ENCODE measurements at regions not wholly inside any gene's neighbourhood (a gene's known extent, or its start where the extent isn't known, plus 50 kb on each side); places are given as distances from the start of the nearest gene placed in this dataset.

- DNase-seq = no peak
Observed at GRCh38 chr7:46559194-46559832, 638.2 kb upstream of the IGFBP3 start.

- DNase-seq = no peak
Observed at GRCh38 chr7:46558482-46559193, 637.6 kb upstream of the IGFBP3 start.

- DNase-seq = no peak
Observed at GRCh38 chr7:46557781-46558180, 636.7 kb upstream of the IGFBP3 start.

- DNase-seq = no peak
Observed at GRCh38 chr7:46557295-46557711, 636.2 kb upstream of the IGFBP3 start.

- DNase-seq = no peak
Observed at GRCh38 chr7:46554688-46555422, 633.8 kb upstream of the IGFBP3 start.

- no peak for DNase-seq
Observed at GRCh38 chr7:46551603-46552002, 630.5 kb upstream of the IGFBP3 start.

GRCh38 chr7:46550864-46551263 is 629.8 kb upstream of the IGFBP3 start:
- DNase-seq = no peak

DNA sequence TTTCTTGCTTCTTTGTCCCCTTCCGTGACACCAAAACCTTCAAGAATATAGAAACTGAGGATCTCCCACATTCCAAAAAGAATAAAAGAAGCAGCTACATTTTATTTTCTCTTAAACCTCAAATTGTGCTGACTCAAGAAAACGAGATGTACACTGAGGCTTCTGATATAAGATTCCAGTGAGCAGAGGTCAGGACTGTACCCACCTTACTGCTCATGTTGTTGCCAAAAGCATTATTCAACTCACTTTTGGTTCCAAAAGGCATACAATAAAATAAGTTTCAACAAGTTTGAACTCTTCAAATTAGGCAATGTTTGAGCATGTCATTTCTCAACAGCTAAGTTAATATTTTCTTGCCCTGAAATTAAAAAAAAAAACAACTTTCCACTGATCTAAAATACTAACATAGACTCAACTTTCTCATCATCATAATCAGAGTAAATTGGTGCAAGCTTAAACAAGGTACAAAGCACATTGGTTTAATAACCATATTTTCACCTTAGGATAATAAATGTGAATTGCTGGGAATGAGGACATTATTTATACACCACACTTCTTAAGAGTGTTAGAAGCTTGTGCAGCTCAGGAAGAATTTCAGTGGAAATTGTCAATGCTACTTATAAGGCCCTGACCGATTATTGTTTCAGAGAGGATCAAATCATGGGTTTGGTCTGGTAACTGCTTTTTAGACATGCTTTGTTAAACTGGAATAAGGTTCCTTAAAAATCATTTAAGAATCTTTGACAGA is 629.0 kb upstream of the IGFBP3 start:
- DNase-seq = no peak

GRCh38 chr7:46549347-46549746 is 628.3 kb upstream of the IGFBP3 start:
- DNase-seq = no peak

DNA sequence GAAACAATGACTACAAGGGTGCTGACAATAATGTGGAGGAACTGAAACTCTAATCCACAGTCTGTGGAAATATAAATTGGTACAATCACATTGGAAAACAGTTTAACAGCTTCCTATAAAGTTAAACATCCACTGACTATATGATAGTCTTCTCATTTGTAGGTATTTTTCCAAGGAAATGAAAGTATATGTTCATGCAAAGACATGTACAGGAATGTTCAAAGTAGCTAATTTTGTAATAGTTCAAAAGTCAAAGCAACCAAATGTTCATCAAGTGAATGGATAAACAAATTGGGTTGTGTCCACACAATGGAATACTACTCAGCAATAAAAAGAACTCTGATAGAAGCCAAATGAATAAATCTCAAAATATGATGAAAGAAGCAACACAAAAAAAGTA is 626.0 kb upstream of the IGFBP3 start:
- no peak for DNase-seq

DNA sequence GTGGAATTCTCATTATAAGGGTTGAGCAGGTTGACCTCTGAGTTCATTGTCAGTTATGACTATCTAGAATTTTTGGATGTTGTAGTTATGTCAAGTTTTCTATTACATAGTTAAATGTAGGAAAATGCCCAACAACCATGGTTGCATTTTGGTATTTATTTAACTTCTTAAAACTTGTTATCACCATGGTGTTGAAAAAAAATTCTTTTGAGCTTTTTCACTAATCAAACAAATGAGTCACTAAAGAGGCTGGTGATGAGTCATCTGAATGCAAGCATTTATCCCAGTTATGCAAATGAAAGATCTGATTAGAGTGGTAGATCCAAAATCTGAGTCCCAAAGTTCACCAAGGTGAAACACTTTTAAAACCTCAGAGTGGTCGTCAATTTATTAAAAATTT is 624.7 kb upstream of the IGFBP3 start:
- no peak for DNase-seq

DNA sequence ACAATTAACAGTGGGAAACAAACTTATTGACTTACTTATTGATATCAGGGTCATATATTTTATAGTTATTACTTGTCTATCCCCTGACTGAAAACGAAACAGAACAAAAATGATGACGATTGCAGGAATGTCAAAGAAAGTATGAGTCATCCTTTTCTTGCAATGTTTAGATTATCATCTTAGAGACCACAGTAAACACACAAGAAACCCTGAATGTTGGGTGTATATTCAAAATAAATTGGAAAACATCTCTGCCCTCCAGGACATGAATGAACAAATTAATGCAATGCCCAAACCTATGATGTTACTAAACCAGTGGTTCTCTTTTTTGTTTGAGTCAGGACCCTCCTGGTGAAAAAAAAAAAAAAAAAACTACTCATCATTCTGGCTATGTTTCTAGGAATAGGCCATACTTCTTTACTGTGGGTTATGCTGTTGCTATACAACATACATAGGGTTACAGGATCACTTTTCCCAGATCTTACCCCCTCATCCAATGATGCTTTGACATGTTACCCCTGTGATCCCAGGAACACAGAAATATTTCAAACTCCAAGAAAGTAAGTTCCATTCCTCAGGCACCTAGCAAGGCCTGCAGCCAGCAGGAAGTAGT is 623.4 kb upstream of the IGFBP3 start:
- no peak for DNase-seq

DNA sequence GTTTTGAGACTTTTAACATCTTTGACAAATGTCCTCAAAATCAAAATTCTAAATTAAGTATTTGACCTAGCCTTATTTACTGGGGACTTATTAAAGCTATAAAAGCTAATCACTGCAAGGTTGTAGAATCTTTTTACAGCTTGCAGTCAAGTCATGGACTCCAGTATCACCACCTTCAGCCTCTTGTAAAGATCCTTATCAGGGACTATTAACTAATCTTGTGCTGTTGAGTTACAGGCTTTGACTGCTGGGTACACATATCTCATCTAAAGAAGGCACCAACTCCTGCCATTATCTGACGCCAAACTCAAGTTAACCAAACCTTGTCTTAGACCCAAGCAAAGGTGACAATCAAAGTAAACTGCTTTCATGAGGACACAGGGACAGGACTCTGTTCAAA is 621.0 kb upstream of the IGFBP3 start:
- DNase-seq = no peak

DNA sequence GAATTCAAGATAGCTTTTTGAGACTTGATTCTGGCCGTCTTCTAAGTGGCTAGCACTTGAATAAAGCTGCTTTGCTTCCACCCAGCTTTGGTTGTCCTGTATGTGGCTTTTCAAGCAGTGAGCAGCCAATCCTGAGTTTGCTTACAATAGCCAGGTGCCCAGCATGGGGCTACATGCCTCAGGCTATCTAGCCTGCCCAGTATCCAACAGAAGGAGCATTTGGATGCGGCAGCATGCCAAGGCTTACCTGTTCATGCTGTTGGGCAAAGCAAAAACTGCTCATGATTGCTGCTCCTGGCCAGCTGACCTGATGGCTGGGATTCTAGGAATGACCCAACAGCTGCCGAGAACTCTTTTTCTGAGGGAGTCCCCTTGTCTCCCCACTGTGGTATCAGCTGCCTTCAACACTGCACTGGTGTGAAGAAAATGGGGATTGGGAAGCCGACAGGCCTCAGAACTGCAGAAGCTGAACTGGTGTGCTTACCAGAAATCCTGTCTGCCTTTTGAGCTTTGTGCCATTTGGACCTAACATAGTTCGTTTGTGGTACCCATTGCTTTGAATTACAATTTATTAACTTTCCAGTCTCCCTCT is 618.9 kb upstream of the IGFBP3 start:
- no peak for DNase-seq

DNA sequence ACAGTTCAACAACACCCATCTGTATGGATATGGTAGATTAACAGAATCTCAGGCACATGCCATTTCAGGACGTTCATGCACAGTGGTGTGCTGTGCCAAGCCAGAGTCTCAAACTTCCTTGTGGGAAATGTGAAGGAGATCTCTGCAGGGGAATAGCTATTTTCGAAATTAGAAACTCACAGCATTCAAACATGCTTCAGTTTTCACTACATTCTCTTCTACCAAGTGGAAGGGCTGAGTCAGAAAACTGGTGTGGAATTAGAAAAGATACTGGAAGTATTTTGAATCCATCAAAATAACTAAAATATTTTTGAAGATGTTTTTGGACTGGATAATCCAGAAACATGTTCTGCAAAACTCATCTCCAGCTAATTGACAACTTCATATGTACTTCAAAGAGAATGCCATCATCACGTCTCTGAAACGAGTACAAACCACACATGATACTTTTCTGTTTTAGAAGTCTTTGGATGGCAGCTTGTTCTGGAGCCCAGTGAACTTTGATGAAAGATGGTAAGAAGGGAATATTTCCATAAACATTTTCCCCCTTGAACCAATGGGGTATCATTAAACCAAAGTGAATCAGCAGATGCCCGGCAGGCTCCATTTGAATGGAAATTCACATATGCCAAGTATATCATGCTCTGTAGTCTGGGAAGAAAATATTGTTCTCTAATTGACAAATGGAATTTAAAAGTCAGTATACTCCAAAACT is 616.3 kb upstream of the IGFBP3 start:
- no peak for DNase-seq

DNA sequence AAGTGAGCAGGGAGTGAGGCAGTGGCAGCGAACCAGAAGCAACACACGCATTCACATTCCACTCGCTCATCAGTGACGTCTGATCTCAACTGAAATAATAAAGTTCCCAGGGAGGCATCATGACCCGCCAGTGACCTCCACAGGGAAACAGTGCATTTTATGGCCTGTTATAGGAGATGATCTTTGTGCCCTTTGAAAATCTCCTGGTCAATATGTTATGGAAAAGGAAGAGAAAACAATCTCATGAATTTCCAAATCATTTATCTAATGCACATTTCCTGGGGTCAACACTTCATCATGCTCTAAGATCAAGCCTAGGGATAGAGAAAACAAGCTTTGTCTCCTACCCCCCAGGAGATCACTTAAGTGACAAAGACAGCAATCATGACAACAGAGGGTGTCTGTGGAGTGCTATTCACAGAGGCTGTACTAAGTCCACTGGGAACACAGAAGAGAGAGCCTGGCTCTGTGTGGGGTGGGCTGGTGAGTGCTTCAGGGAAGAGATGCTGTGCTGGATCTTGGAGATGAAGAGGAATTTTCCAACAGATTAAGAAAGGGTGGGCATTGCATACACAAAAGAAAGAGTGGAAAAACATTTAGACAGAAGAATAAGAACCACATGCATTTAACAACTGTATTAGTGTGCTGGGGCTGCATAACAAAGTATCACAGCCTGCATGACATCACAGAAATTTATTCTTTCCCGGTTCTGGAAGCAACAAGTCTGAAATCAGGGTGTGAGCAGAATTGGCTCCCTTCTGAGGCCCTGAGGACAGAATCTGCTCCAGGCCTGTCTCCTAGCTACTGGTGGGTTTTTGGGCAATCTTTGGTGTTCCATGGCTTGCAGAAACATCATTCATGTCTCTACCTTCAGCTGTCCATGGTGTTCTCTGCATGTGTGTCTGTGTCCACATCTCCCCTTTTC is 613.9 kb upstream of the IGFBP3 start:
- DNase-seq = no peak

GRCh38 chr7:46533946-46534345 is 612.9 kb upstream of the IGFBP3 start:
- no peak for DNase-seq

DNA sequence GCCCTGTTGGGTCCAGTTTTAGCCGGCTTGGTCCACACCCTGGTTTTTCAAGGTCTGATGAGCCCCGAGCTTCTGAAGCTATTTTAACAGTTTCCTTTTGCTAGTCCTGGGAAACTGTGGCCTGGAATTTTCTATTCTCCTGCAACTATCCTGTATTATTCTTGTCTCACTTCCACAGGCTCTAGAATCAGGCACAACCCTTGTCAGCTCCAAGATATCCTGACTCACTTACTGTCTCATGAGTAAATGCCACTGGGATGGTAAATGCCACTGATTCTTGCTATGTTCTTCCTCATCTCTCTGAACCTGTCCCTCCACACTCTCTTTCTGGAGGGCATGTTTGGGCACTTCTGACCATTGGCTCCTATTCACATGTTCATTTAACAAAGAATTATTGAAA is 611.5 kb upstream of the IGFBP3 start:
- no peak for DNase-seq

DNA sequence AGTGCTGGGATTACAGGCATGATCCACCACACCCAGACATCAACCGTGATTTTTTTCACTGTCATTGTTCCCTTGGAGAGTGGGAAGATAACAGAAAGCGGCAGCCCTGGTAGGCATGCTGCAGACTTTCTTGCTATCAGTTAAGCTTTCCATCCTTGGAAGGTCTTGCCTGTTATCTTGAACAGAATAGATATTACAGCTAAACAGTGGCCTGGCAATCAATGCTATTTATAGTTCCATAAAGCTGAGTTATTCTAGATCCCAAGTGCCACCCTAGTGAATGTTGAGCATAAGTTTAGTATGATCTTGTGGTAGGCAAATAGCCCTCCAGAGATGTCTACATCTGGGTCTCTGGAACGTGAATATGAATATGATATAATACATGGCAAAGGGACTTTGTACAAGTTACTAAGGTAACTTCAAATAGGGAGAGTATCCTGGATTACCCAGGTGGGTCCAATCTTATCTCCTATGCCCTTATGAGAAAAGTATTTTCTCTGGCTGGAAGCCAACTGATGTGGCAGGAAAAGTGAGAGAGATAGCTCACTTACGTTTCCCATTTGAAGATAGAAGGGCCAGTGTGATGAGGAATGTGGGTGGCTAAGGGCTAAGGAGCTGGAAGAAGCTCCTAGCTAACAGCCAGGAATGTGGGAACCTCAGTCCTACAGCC is 609.1 kb upstream of the IGFBP3 start:
- DNase-seq = no peak

DNA sequence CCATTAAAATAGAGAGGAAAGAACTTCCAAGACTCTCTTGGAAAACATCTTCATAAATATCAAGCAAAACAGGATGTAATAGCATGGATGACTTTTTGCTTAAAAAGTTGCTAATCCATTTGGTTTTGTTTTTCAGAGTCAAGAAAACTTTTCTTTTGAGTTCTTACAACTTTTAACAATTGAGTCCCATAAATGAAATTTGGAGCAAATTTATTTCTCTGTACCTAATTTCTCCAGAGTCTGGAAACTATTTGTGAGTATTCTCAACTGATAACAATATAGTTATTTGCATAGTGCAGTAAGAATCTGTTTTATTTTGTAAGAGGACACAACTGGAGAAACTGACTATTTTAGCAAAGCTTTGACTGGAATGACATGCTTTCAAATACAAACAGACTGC is 606.3 kb upstream of the IGFBP3 start:
- DNase-seq = no peak

All from midbrain (tissue), 1 donor.